ENCODE measurements at regions not wholly inside any gene's neighbourhood (a gene's known extent, or its start where the extent isn't known, plus 50 kb on each side); places are given as distances from the start of the nearest gene placed in this dataset.

GRCh38 chr13:110993788-110994187 lies 78.9 kb upstream of the ANKRD10 start:
- Histone ChIP-seq H3K4me3 (replicated peaks in 1 of 3; ENCODE audit: insufficient read depth in 1 of 3, low read depth in 1 of 3, low read length in 3 of 3) (no peak overlapping the region), H3K9me1 (replicated peaks; ENCODE audit: control insufficient read depth, extremely low read depth, insufficient read depth, low read length) (no peaks in the 10 kb centered on the region), H3K79me2 (ENCODE audit: control insufficient read depth, insufficient read depth, low read length) (no peaks in the 10 kb centered on the region), H4K20me1 (replicated peaks; ENCODE audit: control insufficient read depth, extremely low read depth, insufficient read depth, low read length) (no peaks in the 10 kb centered on the region), H2AFZ (ENCODE audit: low read depth, low read length) (no peak overlapping the region), H3K9me3 (replicated peaks; ENCODE audit: control insufficient read depth, insufficient read depth, low read length) (no peaks in the 10 kb centered on the region), H3K4me2 (ENCODE audit: insufficient read depth, low read length) (no peak overlapping the region), H3K27me3 (ENCODE audit: control insufficient read depth in 2 of 2, insufficient read depth in 2 of 2, low read length in 2 of 2) (peaks cover 0 to 6% of the 10 kb centered on the region in 2 experiments), H3K27ac (ENCODE audit: insufficient read depth, low read depth, low read length) (no peak overlapping the region), H3K9ac (replicated peaks; ENCODE audit: extremely low read depth, insufficient read depth, low read length) (no peak overlapping the region), H3K36me3 (ENCODE audit: control insufficient read depth in 2 of 2, extremely low read depth in 1 of 2, insufficient read depth in 2 of 2, low read length in 2 of 2) (no peaks in the 10 kb centered on the region), H3K4me1 (ENCODE audit: control insufficient read depth, extremely low read depth, insufficient read depth, low read length) (no peaks in the 10 kb centered on the region)
- CTCF ChIA-PET = interaction anchor here (0.6 kb wide), 1 partner anchor 12 kb away, joined by 3 read pairs; no protein-coding TSS in a partner anchor
- TF ChIP-seq FOS (IDR thresholded peaks at IDR 0.05; ENCODE audit: borderline replicate concordance, insufficient read depth, low read length) (no peak), MAX (IDR thresholded peaks at IDR 0.05; ENCODE audit: insufficient read depth, insufficient read length) (no peak), JUN (IDR thresholded peaks at IDR 0.05; ENCODE audit: borderline replicate concordance, insufficient read depth, insufficient read length, low read depth) (no peak), POLR2A (IDR thresholded peaks at IDR 0.05; ENCODE audit: low read depth, low read length) (no peak), GATA2 (IDR thresholded peaks at IDR 0.05; ENCODE audit: insufficient read depth, insufficient read length, low read depth, low read length) (no peak), POLR2AphosphoS5 (IDR thresholded peaks at IDR 0.05; ENCODE audit: insufficient read depth, low read depth, low read length) (no peak), EZH2 (IDR thresholded peaks at IDR 0.05; ENCODE audit: borderline replicate concordance, low read depth, low read length, severe bottlenecking) (no peak), MYC (IDR thresholded peaks at IDR 0.05; ENCODE audit: low read depth, low read length) (no peak)
- TF ChIP-seq, protein P1, sequence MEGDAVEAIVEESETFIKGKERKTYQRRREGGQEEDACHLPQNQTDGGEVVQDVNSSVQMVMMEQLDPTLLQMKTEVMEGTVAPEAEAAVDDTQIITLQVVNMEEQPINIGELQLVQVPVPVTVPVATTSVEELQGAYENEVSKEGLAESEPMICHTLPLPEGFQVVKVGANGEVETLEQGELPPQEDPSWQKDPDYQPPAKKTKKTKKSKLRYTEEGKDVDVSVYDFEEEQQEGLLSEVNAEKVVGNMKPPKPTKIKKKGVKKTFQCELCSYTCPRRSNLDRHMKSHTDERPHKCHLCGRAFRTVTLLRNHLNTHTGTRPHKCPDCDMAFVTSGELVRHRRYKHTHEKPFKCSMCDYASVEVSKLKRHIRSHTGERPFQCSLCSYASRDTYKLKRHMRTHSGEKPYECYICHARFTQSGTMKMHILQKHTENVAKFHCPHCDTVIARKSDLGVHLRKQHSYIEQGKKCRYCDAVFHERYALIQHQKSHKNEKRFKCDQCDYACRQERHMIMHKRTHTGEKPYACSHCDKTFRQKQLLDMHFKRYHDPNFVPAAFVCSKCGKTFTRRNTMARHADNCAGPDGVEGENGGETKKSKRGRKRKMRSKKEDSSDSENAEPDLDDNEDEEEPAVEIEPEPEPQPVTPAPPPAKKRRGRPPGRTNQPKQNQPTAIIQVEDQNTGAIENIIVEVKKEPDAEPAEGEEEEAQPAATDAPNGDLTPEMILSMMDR (IDR thresholded peaks at IDR 0.05; ENCODE audit: extremely low read depth in 1 of 2, insufficient read depth in 1 of 2, low read depth in 1 of 2, low read length in 2 of 2) = no peak
- FAIRE-seq (no peak), DNase-seq (ENCODE audit: low read depth, low spot score) (no peak)
- BruUV-seq (replicated peaks) = no TSS peak
- POLR2A ChIA-PET = no interaction called here
- dilution Hi-C loops (cut with MboI; ENCODE audit: extremely low pct_ligation_motif_present, low sequenced_read_pairs) = no loop called here
- intact Hi-C loops (cut with micrococcal nuclease) = no loop called here

Data from endothelial cell of umbilical vein (primary cell).